Myocyte (in vitro differentiated cells): ENCODE measurements at regions not wholly inside any gene's neighbourhood (a gene's known extent, or its start where the extent isn't known, plus 50 kb on each side); places are given as distances from the start of the nearest gene placed in this dataset.
"Not testable (repeated sequence)": the region's sequence is repeated elsewhere in the genome, so short reads cannot be mapped to it uniquely, and the experiment has no call there.

Source experiments
- DNase-seq: peaks from one replicate; pipeline ENCODE4 v3.0.0-alpha.2; 2012; ENCODE audit warnings: low read depth

DNA sequence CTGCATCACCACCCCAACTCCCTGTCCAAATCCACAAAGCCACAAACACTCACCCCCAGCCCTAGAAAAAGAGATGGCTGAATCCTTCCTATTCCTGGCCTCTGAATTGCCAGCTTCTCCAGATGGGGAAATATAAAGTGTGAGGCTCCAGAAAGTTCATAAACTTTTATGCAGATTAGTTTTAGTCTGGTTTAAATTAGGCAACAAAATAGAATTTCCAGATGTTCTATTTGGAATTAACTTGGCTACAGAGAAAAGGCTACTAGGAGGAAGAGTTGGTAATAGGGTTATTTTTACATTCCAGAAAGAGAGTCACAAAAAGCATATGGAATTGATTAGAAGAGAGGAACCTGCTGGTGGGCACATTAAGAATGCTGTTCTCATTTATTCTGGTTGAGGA is 56.0 kb downstream of the EN1 start:
- DNase-seq: no peak

DNA sequence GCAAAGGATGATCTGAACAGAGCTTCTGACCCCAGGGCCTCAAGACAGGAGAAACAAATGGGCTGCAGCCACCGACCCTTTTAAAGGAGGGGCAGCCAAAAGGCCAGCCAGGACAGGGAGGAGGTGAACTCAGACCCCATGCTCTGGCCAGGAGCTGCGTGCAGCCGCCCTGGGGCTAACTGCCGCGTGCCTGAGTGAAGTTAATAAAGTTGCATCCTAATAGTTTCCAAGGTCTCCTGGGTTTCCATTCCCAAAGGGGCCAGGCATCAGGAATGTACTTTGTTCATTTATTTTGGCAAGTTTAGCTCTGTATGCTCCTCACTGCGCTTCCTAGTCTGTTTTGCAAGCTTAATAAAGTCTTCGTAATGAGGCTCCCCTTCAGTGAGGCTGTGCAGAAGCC is 60.7 kb downstream of the EN1 start:
- no peak for DNase-seq

DNA sequence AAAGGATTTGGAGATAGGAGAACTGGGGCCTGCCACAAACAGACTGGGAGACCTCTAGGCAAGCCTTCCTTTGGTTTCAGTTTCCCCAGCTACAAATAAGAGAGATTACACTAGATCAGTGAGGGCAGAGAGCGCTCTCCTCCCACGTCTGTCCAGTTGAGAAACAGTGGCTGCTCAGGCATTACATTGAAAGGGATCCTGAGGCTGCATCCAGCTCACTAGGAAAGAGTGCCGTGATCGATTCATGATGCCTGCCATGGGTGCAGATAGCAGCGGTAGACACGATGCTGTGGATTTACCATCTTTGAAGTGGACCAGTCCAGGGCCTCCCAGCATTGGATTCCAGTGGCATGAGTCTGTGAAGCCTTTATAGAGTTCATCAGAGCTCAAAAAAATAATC is 62.6 kb downstream of the EN1 start:
- DNase-seq: no peak

DNA sequence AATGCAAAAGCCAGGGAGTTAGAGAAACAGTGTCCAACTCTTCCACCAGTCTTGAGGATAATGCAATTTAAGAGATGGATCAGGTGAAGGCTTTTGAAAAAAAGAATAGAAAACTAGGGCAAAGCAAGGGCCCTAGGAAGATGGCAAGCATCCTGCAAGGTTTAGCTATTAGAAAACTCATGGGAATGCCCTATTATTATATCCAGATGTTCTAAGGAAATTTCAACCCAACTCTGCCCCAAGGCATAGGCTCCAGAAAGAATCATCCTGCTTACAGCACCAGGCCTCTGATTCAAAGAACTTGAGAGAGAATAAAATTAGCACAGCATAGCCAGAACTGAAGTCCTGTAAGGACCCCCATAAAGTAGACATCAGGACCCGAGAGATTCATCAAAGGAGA is 68.1 kb downstream of the EN1 start:
- no peak for DNase-seq

DNA sequence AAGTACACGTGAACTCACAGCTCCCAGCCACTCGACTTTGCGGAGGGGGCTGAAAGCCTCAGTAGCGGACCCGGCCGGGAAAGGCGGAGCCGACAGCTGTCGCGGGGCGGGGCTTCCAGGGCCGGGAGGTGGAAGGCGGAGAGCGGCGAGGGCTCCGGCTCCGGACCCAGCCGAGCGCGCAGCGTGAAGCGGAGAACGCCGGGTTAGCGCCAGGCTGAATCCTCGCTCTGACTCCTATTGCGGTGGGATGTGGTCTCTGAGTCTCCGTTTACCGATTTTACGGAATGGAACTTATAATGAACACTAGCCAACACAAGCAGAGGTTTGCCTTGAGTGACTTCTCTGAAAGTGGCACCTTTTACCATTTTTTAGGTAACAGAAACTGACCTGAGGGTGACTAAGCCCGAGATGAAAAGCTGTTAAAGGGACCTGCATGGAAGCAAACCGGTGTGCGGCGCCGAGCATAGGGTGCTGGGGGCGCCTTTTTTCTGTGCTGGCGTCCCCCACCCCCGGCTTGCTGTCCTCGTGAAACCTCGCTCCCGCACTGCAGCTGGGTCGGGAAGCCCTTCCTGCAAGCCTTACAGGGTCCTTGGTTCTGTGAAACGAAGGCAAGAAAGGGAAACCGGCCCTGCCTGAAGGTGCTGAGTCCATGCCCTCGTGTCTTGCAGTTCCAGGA is 72.9 kb downstream of the EN1 start:
- peak; percentile 71 for DNase-seq

DNA sequence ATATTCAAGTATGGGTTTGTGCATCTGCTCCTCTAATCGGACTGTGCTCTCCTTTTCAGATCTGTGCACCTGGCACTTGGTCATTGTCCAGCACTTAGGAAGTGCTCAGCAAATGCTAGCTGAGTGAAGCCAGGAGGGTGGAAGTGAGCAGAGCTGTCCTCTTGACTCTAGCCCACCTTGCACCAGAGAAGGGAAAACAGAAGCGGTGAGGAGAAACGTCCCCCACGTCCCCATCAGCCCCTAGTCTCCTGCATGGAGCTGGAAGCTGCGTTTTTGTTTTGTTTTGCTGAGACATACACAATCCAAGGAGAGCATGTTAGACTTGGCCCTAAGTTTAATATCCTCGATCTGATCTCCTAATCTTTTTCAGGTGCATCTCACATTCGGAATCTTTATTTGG is 73.6 kb downstream of the EN1 start:
- DNase-seq: no peak

DNA sequence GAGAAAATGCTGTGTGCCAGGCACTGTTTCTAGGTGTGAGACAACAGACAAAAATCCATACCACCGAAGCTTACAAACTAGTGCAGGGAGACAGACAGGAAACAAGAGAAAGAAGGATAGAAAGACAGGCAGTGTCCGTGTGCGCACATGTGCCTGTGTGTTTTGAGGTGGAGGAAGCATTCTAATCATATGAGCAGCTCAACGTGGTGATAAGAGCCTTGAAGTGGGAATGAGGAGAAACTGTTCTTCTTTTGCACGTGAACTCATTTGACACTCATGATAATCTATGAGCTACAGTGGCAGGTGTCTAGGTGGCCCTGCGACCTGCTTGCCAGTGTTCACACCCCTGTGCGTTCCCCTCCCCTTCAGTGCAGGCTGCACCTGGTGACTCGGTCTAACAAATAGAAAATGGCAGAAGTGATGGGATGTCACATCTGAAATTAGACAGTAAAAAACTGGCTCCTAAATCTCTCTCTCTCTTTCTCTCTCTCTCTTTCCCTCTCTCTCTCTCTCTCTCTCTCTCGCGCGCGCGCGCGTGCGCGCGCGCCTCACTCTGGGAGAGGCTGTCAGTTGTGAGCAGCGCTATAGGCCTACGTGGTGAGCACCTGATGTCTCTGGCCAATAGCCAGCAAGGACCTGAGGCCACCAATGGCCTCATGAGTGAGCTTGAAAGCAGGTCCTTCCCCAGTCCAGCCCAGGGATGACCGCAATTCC is 74.8 kb downstream of the EN1 start:
- DNase-seq: no peak

DNA sequence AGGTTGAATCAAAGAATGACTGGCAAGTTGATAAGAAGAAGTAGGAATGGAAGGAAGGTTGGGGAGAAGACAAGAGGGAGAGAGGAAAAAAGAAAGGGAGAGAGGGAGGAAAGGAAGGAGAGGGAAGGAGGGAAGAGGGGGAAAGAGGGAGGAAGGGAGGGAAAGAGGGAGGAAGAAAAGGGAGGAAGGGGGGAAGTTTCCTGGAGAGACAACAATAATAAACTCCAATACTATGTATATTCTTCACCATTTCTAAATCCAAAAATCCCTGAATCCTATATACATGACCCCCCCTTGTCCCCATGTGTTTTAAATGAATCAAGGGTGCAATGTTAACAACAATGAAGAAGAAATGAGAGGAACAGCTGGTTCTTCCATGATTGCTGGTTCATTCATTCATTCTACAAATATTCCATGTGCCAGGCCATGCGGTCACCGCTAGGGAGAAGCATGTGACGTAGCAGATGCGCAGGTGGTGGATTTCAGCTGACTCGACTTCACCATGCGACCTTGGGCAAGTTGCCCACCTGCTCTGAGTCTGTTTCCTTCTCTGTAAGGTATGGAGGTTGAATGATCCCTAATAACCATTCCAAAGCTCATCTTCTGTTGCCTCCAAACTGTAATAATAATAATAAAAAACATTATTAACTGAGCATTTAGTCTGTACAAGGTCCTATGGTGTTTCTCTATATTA is 77.6 kb downstream of the EN1 start:
- DNase-seq: no peak

DNA sequence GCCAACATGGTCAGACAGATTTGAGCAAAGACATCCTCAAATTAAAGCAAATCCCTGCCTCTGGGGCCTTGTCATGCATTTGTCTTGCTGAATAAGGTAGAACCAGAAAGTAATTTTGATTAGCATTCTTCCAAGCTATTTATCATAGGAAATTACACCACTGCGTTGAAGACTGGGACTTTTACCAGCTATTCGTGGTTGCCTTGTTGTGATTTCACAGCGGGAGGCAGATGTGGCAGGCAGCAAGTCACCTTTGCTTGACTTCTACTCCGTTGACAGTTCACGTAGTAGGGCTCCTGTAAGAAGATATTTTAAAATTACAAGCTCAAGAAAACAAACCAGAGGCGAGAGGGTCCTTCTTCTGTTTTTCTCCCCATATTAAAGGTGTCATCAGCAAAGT is 80.6 kb downstream of the EN1 start:
- no peak for DNase-seq

DNA sequence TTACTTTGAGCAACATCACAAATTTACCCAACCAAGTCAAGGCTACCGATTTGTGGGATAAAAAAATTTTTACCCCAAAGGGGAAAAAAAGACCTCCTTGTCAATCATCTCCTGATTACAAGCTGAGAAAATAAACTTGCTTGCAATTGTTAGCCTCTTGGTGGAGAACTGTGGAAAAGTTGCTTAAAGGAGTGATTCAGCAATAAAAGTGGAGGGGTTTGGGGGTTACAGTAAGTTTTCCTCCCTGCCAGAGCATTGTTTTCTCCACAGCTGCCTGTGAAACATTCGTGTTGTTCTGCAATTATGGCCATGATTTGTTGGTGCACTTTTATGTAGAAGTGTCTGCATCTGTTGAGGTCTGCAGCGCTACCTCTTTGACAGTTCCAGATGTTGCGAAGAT is 82.6 kb downstream of the EN1 start:
- DNase-seq: no peak

DNA sequence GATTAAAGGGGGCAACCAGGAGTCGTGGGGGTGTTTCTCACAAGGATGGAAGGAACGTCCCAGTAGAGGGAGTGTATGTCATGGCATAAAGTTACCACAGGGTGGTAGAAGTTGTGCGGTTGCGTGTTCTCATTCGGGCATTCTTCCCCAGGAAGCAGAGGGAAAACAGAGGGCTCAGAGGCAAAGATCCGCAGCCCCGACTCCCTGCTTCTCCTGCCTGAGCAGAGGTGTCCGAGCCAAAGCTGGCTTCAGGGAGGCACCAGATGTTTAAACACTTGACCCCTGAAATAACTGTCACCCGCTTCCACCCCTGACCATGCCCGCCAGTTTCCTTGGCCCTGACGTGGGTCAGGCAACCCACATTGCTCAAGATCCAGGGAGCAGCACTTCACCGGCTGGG is 83.7 kb downstream of the EN1 start:
- peak; percentile 41 for DNase-seq

DNA sequence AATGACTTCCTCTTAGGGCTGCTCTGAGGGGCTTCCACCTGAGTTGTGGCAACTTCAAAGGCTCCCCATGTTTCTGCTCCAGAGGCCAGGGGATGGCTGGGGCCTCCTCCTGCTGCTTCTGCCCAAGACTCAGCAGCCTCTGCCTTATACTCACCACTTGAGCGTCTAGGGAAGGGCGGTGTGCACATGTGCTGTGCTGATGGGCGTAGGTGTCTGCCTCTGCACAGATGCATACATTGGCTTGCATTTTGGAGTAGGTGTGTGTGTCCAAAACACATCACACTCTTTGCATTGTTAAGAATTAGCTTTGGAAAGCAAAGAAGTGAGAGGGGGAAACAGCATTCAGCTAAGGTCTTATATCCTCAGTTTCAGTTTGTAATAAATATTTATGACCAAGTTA is 85.2 kb downstream of the EN1 start:
- no peak for DNase-seq

DNA sequence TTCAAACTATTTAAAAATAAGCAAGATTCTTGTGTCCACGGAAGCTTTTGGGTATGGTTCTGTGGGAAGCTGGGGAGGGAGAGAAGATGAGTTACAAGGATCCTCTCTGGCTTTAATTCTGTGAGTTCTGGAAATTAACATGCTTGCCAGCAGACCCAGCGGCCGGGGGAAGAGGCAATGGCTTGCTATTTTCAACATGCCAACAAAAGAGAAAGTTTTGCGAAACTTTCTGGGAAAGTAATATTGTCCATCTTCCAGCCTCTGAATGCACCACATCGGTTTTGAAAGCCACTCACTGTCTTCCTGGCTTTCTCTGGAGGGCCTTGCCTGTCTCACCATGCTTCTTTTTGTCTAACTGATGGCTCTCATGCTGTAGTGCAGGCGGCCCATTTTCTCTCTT is 85.7 kb downstream of the EN1 start:
- no peak for DNase-seq

DNA sequence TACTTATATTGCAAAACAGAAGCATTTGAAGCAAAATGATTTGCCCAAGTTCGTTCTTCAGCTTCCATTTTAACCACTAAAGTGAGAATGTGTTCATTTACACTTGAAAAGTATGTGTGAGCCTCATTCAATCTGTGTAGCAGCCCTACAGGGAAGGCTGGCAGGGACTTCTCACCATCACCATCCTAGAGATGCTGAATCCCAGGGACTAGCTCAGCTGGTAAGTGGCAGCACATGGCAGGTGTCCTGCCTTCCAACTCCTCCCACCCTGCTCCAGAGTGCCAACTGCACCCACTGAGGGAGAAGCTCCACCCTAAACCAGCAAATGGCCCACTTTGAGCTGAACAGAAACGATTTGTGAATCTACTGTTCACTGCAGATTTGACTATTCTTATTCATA is 91.5 kb downstream of the EN1 start:
- no peak for DNase-seq

DNA sequence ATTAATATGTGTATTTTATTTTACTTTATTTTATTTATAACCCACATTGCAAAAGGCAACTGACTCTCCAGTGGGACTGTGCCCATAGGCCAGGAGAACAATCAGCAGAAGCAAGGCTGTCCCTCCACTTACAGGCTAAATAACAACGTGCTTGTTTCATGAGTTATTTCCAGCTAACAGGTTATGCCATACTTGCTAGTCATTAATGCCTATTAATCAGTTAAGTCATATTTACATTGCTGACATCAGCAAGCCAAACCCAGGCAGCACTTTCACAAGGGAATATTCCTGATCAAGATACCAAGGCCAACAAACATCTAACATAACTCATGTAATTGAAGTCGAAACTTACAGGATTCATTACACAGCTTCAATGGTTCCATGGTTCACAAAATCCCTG is 92.1 kb downstream of the EN1 start:
- no peak for DNase-seq

DNA sequence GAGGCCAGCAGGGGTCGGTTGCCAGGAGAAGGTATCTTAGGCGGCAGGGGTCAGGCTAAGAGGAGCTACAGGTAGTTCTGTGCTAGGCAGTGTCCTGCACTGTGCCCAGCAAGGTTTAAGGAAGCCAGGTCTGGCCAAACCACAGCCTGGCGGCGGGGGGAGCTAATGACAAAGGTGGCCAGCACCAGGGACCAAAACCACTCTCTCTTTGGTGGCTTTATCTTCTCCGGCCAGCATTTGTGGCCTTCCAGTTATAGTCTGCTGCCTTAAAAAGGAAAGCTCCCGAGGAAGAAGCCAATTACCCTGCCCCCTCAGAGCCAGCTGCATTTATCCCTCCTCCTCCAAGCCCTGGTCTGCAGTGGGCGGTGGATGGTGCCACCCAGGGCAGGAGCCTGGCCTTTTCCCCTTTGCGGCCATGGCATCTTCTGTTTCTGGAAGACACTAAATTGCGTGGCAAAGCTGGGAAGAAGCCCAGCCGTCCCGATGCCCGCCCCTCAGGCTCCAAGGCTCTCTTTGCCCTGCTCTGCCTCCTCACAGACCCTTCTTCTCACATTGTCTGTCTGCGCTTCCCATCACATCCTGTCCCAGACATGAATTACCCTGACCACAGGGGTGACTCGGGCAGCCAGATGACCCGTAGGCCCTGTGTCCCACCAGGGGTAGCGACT is 94.6 kb downstream of the EN1 start:
- peak; percentile 35 for DNase-seq

DNA sequence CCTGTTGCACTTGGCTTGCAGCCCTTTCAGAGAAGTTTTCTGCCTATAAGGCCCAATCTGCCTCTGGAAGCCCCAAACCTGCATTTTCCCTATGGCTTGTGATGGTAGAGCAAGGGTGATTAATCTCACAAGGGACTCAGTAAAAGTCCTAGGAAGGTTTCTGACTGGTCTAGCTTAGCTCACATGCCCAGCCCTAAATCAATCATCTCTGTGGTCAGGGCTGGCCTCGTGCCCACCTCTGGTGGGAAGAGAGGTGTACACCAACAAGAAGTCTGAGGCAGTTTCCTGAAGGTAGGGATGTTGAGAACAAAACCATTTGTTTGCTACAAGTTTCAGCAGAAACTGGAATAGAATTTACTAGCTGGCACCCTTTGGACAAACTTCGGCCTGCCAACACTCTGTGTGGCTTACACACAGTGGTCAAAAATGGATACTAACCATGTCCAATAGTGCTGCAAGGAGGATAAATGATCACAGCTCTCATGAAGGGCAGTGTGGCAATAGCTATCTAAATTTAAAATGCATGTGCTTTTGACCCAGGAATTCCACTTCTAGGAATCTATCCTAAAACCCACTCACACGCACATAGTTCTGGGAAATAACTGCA is 96.4 kb downstream of the EN1 start:
- no peak for DNase-seq

DNA sequence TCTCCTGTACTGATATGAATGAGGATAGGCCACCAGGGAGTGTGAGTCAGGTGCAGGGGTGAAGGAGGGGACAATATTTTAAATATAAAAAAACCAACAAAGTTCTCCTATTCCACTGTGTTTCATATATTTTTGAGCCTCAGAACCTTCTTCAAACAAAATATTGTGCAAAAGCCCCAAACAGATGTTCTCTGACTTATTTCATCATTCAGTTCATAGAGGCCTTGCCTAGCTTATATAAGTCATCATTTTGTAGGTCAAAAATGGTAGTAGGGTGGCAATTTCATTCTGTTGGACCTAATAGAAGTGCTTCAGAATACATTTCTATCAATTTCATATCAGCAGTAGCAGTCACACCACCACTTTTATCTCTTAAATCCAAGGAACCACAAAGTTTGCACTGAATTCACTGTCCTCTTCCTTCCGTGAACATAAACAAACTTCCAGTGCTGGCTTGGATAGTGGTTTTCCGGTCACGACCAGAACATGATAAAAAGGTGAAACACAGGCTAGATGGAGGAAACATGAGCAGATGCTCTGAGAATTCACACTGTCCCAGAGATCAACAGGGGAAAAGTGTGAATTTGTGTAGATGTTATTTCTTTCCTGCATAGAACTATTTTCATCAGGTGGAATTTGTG is 99.1 kb downstream of the EN1 start:
- no peak for DNase-seq

DNA sequence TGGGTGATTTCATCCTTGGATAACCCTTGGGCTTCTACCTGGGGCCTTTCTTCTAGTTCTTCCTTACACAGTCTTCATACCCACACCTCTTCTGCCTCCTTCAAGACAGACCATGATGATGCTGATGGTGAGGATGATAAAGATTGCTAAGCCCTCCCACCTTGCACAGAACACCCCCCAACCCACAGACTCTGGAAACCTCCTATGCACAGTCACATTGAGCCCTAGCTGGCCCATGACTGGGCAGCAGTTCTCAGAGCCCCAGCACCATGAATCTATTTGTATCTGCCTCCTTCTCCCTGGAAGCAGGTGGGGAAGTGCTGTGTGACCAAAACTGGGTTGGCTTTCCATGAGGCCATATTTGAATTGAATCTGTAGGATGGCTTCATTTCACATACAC is 99.8 kb downstream of the EN1 start:
- no peak for DNase-seq

DNA sequence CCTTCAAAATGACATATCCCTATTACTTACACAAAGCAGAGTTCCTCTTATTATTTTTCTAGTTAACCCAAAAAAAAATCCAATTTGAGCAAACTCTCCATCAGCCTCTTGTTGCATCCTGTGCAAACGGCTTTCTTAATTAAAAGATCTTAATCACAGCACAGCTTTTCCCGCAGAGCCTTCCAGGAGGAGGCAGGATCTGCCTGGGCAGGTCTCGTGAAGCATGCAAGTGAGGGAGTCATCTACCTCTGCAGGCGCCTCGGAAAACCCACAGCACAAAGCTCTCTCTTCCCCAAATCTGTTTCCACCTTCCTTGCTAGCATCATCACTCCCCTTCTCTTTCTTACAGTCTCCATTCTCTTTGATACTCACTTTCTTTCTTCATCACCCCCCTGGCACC is 100.4 kb downstream of the EN1 start:
- DNase-seq: no peak

DNA sequence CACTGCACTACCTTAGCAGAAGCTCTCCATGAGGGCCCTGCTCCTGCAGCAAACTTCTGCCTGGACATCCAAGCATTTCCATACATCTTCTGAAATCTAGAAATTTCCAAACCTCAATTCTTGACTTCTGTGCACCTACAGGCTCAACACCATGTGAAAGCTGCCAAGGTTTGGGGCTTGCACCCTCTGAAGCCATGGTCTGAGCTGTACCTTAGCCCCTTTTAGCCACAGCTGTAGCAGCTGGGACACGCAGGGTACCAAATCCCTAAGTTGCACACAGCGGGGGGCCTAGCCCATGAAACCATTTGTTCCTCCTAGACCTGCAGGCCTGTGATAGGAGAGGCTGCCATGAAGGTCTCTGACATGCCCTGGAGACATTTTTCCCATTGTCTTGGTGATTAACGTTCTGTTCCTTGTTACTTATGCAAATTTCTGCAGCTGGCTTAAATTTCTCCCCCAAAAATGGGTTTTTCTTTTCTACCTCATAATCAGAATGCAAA is 102.7 kb downstream of the EN1 start:
- not testable (repeated sequence) for DNase-seq
